Panc1 (cell line): ENCODE measurements at regions not wholly inside any gene's neighbourhood (a gene's known extent, or its start where the extent isn't known, plus 50 kb on each side); places are given as distances from the start of the nearest gene placed in this dataset.

Experiments
- ATAC-seq: fragments of 200-7000 bp; cut with Tn5 transposase; 2 replicates; pipeline ENCODE4 v1.9.1; 2020; ENCODE audit warnings: mild to moderate bottlenecking, moderate library complexity
- BruUV-seq: library from RNA; stranded (reverse); fragments of 400-500 nt; replicated peaks from 2 replicates; lab custom pipeline; 2021; lab: Mats Ljungman, UMichigan
- CTCF ChIA-PET: fragments of 300-600 bp; sonication (Branson Sonifier 250); formaldehyde crosslinking; loops from one replicate; lab custom pipeline; 2022; ENCODE audit warnings: antibody characterized with exemption; lab: Charles Lee
- POLR2A ChIA-PET: fragments of 300-600 bp; sonication (Branson Sonifier 250); formaldehyde crosslinking; loops from one replicate; lab custom pipeline; 2022; ENCODE audit warnings: antibody characterized with exemption; lab: Charles Lee
- DNase-seq: peaks from one replicate; pipeline ENCODE4 v3.0.0-alpha.2; 2010; ENCODE audit warnings: low read depth, low spot score
- H3K27ac ChIP-seq: 2 replicates; pipeline ENCODE4 v1.5.1; 2011; ENCODE audit warnings: mild to moderate bottlenecking, low read length, inconsistent platforms
- H3K27me3 ChIP-seq: fragments of 200-500 bp; sonication (Bioruptor generic); 2 replicates; pipeline ENCODE4 v1.6.0; 2014; ENCODE audit warnings: low read length, inconsistent platforms; ENCODE audit not compliant: control insufficient read depth, insufficient read depth
- H3K36me3 ChIP-seq: fragments of 200-500 bp; sonication (Bioruptor generic); 2 replicates; pipeline ENCODE4 v1.5.1; 2014; ENCODE audit warnings: inconsistent platforms, mild to moderate bottlenecking, low read length, moderate library complexity; ENCODE audit not compliant: control insufficient read depth, insufficient read depth
- H3K4me1 ChIP-seq: 2 replicates; pipeline ENCODE4 v1.5.1; 2011; ENCODE audit warnings: inconsistent platforms, mild to moderate bottlenecking, low read length, moderate library complexity; ENCODE audit not compliant: control insufficient read depth, insufficient read depth
- H3K4me3 ChIP-seq, 2 experiments: 2 replicates each; pipeline ENCODE4 v1.5.1; 2011 to 2012; ENCODE audit warnings: low read depth in 2 of 2, low read length in 2 of 2, mild to moderate bottlenecking in 2 of 2, inconsistent platforms in 1 of 2, moderate library complexity in 1 of 2
- H3K9me3 ChIP-seq: fragments of 200-500 bp; sonication (Bioruptor generic); 2 replicates; pipeline ENCODE4 v1.5.1; 2014; ENCODE audit warnings: low read depth, mild to moderate bottlenecking, inconsistent platforms, low read length, moderate library complexity; ENCODE audit not compliant: control insufficient read depth, insufficient read depth
- POLR2AphosphoS5 ChIP-seq: IDR thresholded peaks from 2 replicates; pipeline ENCODE4 v1.6.1; 2012; ENCODE audit warnings: mild to moderate bottlenecking, low read depth, low read length, moderate library complexity
- REST ChIP-seq, 2 experiments: IDR thresholded peaks; 2 replicates each; pipeline ENCODE4 v1.6.1; 2011 to 2012; ENCODE audit warnings: low read depth in 2 of 2, control low read depth in 1 of 2, low read length in 1 of 2, mild to moderate bottlenecking in 1 of 2, moderate library complexity in 1 of 2; ENCODE audit not compliant: insufficient read depth in 1 of 2
- SIN3A ChIP-seq: IDR thresholded peaks from 2 replicates; pipeline ENCODE4 v1.6.1; 2012; ENCODE audit warnings: low read depth, mild to moderate bottlenecking, low read length, moderate library complexity, borderline replicate concordance; ENCODE audit not compliant: insufficient read depth
- TCF7L2 ChIP-seq: IDR thresholded peaks from 2 replicates; pipeline ENCODE4 v1.6.1; 2011; ENCODE audit warnings: mild to moderate bottlenecking, low read depth, low read length, inconsistent platforms
- in situ Hi-C: cut with HindIII; loops from 2 replicates; pipeline ENCODE4 v1.10.0; 2016; ENCODE audit warnings: low sequenced_read_pairs, low pct_unique_long_range_greater_than_20kb
- intact Hi-C: fragments of 100-400 bp; cut with micrococcal nuclease; formaldehyde crosslinking; loops from one replicate; pipeline ENCODE4 v1.10.0; 2022; ENCODE audit not compliant: unreplicated experiment
- TF ChIP-seq, protein P1 (sequence below): fragments of 450-650 bp; IDR thresholded peaks from 2 replicates; pipeline ENCODE4 v1.5.1; 2017; ENCODE audit warnings: mild to moderate bottlenecking

DNA sequence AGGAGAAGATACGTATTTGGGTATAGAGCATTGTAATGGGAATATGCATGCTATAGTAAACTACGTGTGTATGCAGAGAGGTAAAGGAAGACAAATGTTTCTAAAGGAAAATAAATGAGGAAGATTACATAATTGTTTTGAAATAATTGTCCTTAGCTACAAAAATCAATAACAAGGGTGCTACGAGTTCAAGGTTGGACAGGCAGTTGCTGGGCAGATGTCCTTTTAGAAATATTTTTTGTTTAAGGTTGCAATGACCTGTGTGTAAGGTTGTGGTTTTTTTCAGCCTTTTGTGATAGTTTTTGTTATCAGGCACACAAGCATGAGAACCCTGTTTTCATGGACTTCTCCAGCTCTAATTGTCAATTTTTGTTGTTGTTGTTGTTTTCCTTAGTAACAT is 1304.1 kb upstream of the CHAC2 start:
- H3K27me3 ChIP-seq, result no peaks in the 10 kb centered on the region
- CTCF ChIA-PET, result no interaction called here
- in situ Hi-C loops (no loop called here), intact Hi-C loops (no loop called here)
- H3K4me3 ChIP-seq, result no peak overlapping the region
- POLR2A ChIA-PET, result no interaction called here
- DNase-seq (no peak), ATAC-seq (no peak)
- no peak overlapping the region for H3K27ac ChIP-seq
- no peaks in the 10 kb centered on the region for H3K4me1 ChIP-seq
- BruUV-seq, result no TSS peak
- TF ChIP-seq SIN3A (no peak), REST (IDR thresholded peaks at IDR 0.05; ENCODE audit: insufficient read depth in 1 of 2, low read depth in 2 of 2, low read length in 1 of 2) (no peak), POLR2AphosphoS5 (no peak), TCF7L2 (no peak)
- TF ChIP-seq, protein P1, sequence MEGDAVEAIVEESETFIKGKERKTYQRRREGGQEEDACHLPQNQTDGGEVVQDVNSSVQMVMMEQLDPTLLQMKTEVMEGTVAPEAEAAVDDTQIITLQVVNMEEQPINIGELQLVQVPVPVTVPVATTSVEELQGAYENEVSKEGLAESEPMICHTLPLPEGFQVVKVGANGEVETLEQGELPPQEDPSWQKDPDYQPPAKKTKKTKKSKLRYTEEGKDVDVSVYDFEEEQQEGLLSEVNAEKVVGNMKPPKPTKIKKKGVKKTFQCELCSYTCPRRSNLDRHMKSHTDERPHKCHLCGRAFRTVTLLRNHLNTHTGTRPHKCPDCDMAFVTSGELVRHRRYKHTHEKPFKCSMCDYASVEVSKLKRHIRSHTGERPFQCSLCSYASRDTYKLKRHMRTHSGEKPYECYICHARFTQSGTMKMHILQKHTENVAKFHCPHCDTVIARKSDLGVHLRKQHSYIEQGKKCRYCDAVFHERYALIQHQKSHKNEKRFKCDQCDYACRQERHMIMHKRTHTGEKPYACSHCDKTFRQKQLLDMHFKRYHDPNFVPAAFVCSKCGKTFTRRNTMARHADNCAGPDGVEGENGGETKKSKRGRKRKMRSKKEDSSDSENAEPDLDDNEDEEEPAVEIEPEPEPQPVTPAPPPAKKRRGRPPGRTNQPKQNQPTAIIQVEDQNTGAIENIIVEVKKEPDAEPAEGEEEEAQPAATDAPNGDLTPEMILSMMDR, result no peak
- H3K9me3 ChIP-seq, result no peaks in the 10 kb centered on the region
- H3K36me3 ChIP-seq, result no peaks in the 10 kb centered on the region

- ATAC-seq (no peak), DNase-seq (no peak)
- Histone ChIP-seq H3K27me3 (no peaks in the 10 kb centered on the region), H3K4me1 (no peaks in the 10 kb centered on the region), H3K27ac (no peak overlapping the region), H3K4me3 (no peak overlapping the region), H3K36me3 (no peaks in the 10 kb centered on the region; the same call in 1 of the 2 replicates), H3K9me3 (no peaks in the 10 kb centered on the region)
- intact Hi-C loops, result no loop called here
- CTCF ChIA-PET, result no interaction called here
- TF ChIP-seq, protein P1, result no peak
- TF ChIP-seq SIN3A (no peak), POLR2AphosphoS5 (no peak), REST (IDR thresholded peaks at IDR 0.05; ENCODE audit: insufficient read depth in 1 of 2, low read depth in 2 of 2, low read length in 1 of 2) (no peak)
- in situ Hi-C loops, result no loop called here
- POLR2A ChIA-PET, result no interaction called here
- BruUV-seq, result no TSS peak
Observed at GRCh38 chr2:52456561-52457377, 1310.8 kb upstream of the CHAC2 start.
